ENCODE measurements at regions not wholly inside any gene's neighbourhood (a gene's known extent, or its start where the extent isn't known, plus 50 kb on each side); places are given as distances from the start of the nearest gene placed in this dataset.

DNA sequence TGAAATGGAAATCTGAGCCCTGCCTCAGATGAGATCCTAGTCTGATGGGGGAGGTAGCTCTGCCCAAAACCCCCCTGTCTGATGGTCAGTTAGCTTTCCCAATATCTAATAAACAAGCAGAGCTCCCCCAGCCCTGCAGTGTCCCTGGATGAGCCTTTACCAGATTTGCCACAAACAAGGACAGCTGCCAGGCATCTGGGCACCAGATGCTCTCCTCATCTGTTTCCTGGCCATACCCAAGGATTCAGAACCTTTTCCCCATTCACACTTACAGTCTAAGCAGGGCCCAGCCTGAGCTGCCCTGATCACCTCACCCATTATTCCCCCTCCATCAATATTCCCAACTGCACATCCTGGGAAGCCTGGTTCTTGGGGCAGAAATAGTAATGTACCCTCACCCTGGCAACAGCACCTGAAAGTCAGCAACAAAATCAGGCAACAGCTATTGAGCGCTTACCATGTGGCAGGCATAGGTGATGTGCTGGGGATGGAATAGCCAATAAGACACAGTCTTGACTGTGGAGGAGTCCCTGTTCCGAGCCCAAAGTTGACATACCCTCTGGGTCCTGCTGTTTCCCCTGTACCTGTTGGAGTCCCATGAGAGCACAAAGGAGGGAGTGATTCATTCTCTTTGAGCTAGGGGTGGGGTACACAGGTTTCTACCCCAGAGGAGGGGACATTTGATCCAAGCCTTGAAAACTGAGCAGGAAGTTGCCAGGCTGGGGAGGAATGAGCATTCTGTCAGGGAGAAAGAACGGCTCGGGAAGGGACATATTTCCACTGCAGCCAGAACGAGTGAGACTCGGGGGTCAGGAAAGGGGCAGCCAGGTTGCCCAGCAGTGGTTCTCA, 147.4 kb downstream of the TMEM132E start:
- no peak overlapping the region for H2BK20ac ChIP-seq (ENCODE audit: low read depth, low read length, poor library complexity, severe bottlenecking)
- H3T11ph ChIP-seq (ENCODE audit: low read length): no peak overlapping the region
- H3K14ac ChIP-seq (ENCODE audit: insufficient read depth, low read length): no peak overlapping the region
- no peak overlapping the region for H3K4ac ChIP-seq (ENCODE audit: low read depth, low read length)
- Mint-ChIP-seq H3K4me3 (no peak overlapping the region), H3K9me3 (peaks cover 3 to 7% of the 10 kb centered on the region in 2 experiments; a peak in 4 of 5 replicates), H3K4me1 (peaks cover 0 to 11% of the 10 kb centered on the region in 2 experiments; a peak in 3 of 4 replicates), H3K27ac (no peak overlapping the region; a peak in 1 of 7 replicates), H3K27me3 (ENCODE audit: low read depth) (peaks cover 17% of the 10 kb centered on the region), H3K36me3 (ENCODE audit: insufficient read depth in 1 of 3, low read depth in 3 of 3) (peaks cover 0 to 8% (median under 1%) of the 10 kb centered on the region in 3 experiments; a peak in 2 of 7 replicates)
- H2AFZ ChIP-seq (ENCODE audit: low read length): no peak overlapping the region
- no peak overlapping the region for H3K23ac ChIP-seq (ENCODE audit: insufficient read length, low read depth, low read length)
- H2BK15ac ChIP-seq (ENCODE audit: low read depth, low read length): no peak overlapping the region
- H2BK5ac ChIP-seq (ENCODE audit: insufficient read length, low read length): no peak overlapping the region
- no peaks in the 10 kb centered on the region for H3K27me3 ChIP-seq (ENCODE audit: insufficient read depth, low read length)
- no peak overlapping the region for H2AK5ac ChIP-seq (ENCODE audit: insufficient read length, low read length)
- TF ChIP-seq, protein P1, sequence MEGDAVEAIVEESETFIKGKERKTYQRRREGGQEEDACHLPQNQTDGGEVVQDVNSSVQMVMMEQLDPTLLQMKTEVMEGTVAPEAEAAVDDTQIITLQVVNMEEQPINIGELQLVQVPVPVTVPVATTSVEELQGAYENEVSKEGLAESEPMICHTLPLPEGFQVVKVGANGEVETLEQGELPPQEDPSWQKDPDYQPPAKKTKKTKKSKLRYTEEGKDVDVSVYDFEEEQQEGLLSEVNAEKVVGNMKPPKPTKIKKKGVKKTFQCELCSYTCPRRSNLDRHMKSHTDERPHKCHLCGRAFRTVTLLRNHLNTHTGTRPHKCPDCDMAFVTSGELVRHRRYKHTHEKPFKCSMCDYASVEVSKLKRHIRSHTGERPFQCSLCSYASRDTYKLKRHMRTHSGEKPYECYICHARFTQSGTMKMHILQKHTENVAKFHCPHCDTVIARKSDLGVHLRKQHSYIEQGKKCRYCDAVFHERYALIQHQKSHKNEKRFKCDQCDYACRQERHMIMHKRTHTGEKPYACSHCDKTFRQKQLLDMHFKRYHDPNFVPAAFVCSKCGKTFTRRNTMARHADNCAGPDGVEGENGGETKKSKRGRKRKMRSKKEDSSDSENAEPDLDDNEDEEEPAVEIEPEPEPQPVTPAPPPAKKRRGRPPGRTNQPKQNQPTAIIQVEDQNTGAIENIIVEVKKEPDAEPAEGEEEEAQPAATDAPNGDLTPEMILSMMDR (conservative IDR thresholded peaks at IDR 0.05): no peak
- H3K9ac ChIP-seq (ENCODE audit: extremely low read depth, insufficient read length, low read length): no peak overlapping the region
- H4K5ac ChIP-seq (ENCODE audit: insufficient read length, low read depth, low read length): no peak overlapping the region
- no peaks in the 10 kb centered on the region for H3K9me3 ChIP-seq (ENCODE audit: control insufficient read depth, low read depth, low read length)
- H4K8ac ChIP-seq (replicated peaks; ENCODE audit: insufficient read length, low read depth, low read length): no peak overlapping the region
- H3K4me1 ChIP-seq (ENCODE audit: insufficient read depth, low read length): no peaks in the 10 kb centered on the region
- H3K79me2 ChIP-seq (ENCODE audit: insufficient read depth, low read length): no peaks in the 10 kb centered on the region
- no peak overlapping the region for H2BK120ac ChIP-seq (ENCODE audit: low read depth, low read length, poor library complexity, severe bottlenecking)
- H3K27ac ChIP-seq (ENCODE audit: insufficient read length, low read depth, low read length): no peak overlapping the region
- H3K18ac ChIP-seq (ENCODE audit: insufficient read length, low read depth, low read length): no peak overlapping the region
- no peak overlapping the region for H2BK12ac ChIP-seq (ENCODE audit: insufficient read length, low read depth, low read length)
- no peaks in the 10 kb centered on the region for H4K20me1 ChIP-seq (ENCODE audit: control insufficient read depth, insufficient read depth, insufficient read length)
- peak; percentile 23 for DNase-seq
- no peak overlapping the region for H3K56ac ChIP-seq (ENCODE audit: insufficient read length, low read depth, low read length)
- no peak overlapping the region for H3K4me2 ChIP-seq (ENCODE audit: insufficient read depth, insufficient read length, low read length)
- WGBS (ENCODE audit: extremely low coverage, insufficient read length, low lambda C conversion rate): no CpG with 5 or more reads among the region's 6 CpGs
- H4K91ac ChIP-seq (ENCODE audit: insufficient read length, low read depth, low read length): no peak overlapping the region
- no peaks in the 10 kb centered on the region for H3K23me2 ChIP-seq (ENCODE audit: insufficient read length, low read depth, low read length, poor library complexity, severe bottlenecking)
- no peaks in the 10 kb centered on the region for H3K79me1 ChIP-seq (ENCODE audit: insufficient read depth, low read depth, low read length, poor library complexity, severe bottlenecking)

Measured in H9 (cell line).